Neural cell (in vitro differentiated cells): ENCODE measurements at regions not wholly inside any gene's neighbourhood (a gene's known extent, or its start where the extent isn't known, plus 50 kb on each side); places are given as distances from the start of the nearest gene placed in this dataset.
"Not testable (repeated sequence)": the region's sequence is repeated elsewhere in the genome, so short reads cannot be mapped to it uniquely, and the experiment has no call there.

ENCODE experiments used
- H2AFZ ChIP-seq: fragments of 200-600, 300-800 bp; sonication (generic), shearing (Covaris generic); 2 replicates; pipeline ENCODE4 v1.6.0; 2014; ENCODE audit warnings: low read depth, mild to moderate bottlenecking, antibody characterized with exemption, low read length, moderate library complexity
- H3F3A ChIP-seq: fragments of 200-600 bp; shearing (Covaris generic); 2 replicates; pipeline ENCODE4 v1.6.1; 2016; ENCODE audit warnings: mild to moderate bottlenecking, moderate library complexity, mixed read lengths, antibody characterized with exemption, low read length; ENCODE audit not compliant: insufficient read depth, poor library complexity, severe bottlenecking
- H3K27ac ChIP-seq: fragments of 200-600, 300-800 bp; sonication (generic), shearing (Covaris generic); 2 replicates; pipeline ENCODE4 v1.5.1; 2014; ENCODE audit warnings: mild to moderate bottlenecking, low read length, moderate library complexity
- H3K27me3 ChIP-seq: fragments of 300-800, 200-600 bp; sonication (generic), shearing (Covaris generic); 2 replicates; pipeline ENCODE4 v1.6.0; 2014; ENCODE audit warnings: mild to moderate bottlenecking, low read depth, low read length, moderate library complexity; ENCODE audit not compliant: insufficient read depth
- H3K36me3 ChIP-seq: fragments of 300-800, 200-600 bp; sonication (generic), shearing (Covaris generic); 2 replicates; pipeline ENCODE4 v1.5.1; 2014; ENCODE audit warnings: mild to moderate bottlenecking, antibody characterized with exemption, low read length, moderate library complexity; ENCODE audit not compliant: insufficient read depth
- H3K4me2 ChIP-seq: fragments of 300-800, 200-600 bp; sonication (generic), shearing (Covaris generic); 2 replicates; pipeline ENCODE4 v1.6.0; 2014; ENCODE audit warnings: mild to moderate bottlenecking, low read length
- H3K4me3 ChIP-seq: fragments of 300-800, 200-600 bp; sonication (generic), shearing (Covaris generic); 2 replicates; pipeline ENCODE4 v1.5.1; 2014; ENCODE audit warnings: mild to moderate bottlenecking, low read length, moderate library complexity
- H3K79me2 ChIP-seq: fragments of 200-600 bp; shearing (Covaris generic); replicated peaks from 2 replicates; pipeline ENCODE4 v1.6.0; 2014; ENCODE audit warnings: mild to moderate bottlenecking, low read length, moderate library complexity; ENCODE audit not compliant: insufficient read depth
- H3K9ac ChIP-seq: fragments of 300-800, 200-600 bp; sonication (generic), shearing (Covaris generic); 2 replicates; pipeline ENCODE4 v1.6.1; 2016; ENCODE audit warnings: mild to moderate bottlenecking, low read length, mixed read lengths
- H3K9me2 ChIP-seq: fragments of 200-600 bp; shearing (Covaris generic); 2 replicates; pipeline ENCODE4 v1.6.1; 2016; ENCODE audit warnings: mild to moderate bottlenecking, low read length, mixed read lengths; ENCODE audit not compliant: insufficient read depth
- H3K9me3 ChIP-seq: fragments of 200-600, 300-800 bp; sonication (generic), shearing (Covaris generic); 2 replicates; pipeline ENCODE4 v1.6.1; 2016; ENCODE audit warnings: mild to moderate bottlenecking, mixed run types, low read length, moderate library complexity, mixed read lengths
- H4K20me1 ChIP-seq: fragments of 200-600 bp; shearing (Covaris generic); 2 replicates; pipeline ENCODE4 v1.6.1; 2016; ENCODE audit warnings: mild to moderate bottlenecking, mixed run types; ENCODE audit not compliant: insufficient read depth
- EP300 ChIP-seq: fragments of 450-650 bp; conservative IDR thresholded peaks from 2 replicates; pipeline ENCODE4 v1.6.1; 2014; ENCODE audit warnings: antibody characterized with exemption, mild to moderate bottlenecking, moderate library complexity; ENCODE audit not compliant: poor library complexity, severe bottlenecking
- EZH2 ChIP-seq: fragments of 200-600, 300-800 bp; shearing (Covaris generic), sonication (generic); IDR thresholded peaks from 2 replicates; pipeline ENCODE4 v1.6.1; 2014; ENCODE audit warnings: antibody characterized with exemption, low read length, borderline replicate concordance, mild to moderate bottlenecking; ENCODE audit not compliant: insufficient read depth, poor library complexity, severe bottlenecking
- MXI1 ChIP-seq: fragments of 450-650 bp; conservative IDR thresholded peaks from 2 replicates; pipeline ENCODE4 v1.6.1; 2014; ENCODE audit warnings: antibody characterized with exemption, mild to moderate bottlenecking; ENCODE audit not compliant: poor library complexity, severe bottlenecking
- POLR2AphosphoS5 ChIP-seq: IDR thresholded peaks from 2 replicates; pipeline ENCODE4 v1.6.1; 2012
- RAD21 ChIP-seq: fragments of 450-650 bp; conservative IDR thresholded peaks from 2 replicates; pipeline ENCODE4 v1.6.1; 2014; ENCODE audit warnings: antibody characterized with exemption, mild to moderate bottlenecking, moderate library complexity
- SMC3 ChIP-seq: fragments of 450-650 bp; conservative IDR thresholded peaks from 2 replicates; pipeline ENCODE4 v1.6.1; 2014; ENCODE audit warnings: antibody characterized with exemption, mild to moderate bottlenecking, moderate library complexity; ENCODE audit not compliant: poor library complexity
- TAF1 ChIP-seq: IDR thresholded peaks from 2 replicates; pipeline ENCODE4 v1.6.1; 2012; ENCODE audit warnings: low read depth
- TF ChIP-seq, protein P1 (sequence below): fragments of 450-650 bp; IDR thresholded peaks from 2 replicates; pipeline ENCODE4 v1.5.1; 2014; ENCODE audit warnings: antibody characterized with exemption, mild to moderate bottlenecking, moderate library complexity; ENCODE audit not compliant: poor library complexity, severe bottlenecking
- TF ChIP-seq, protein P2 (sequence below): IDR thresholded peaks from 2 replicates; pipeline ENCODE4 v1.6.1; 2012; ENCODE audit warnings: borderline replicate concordance

DNA sequence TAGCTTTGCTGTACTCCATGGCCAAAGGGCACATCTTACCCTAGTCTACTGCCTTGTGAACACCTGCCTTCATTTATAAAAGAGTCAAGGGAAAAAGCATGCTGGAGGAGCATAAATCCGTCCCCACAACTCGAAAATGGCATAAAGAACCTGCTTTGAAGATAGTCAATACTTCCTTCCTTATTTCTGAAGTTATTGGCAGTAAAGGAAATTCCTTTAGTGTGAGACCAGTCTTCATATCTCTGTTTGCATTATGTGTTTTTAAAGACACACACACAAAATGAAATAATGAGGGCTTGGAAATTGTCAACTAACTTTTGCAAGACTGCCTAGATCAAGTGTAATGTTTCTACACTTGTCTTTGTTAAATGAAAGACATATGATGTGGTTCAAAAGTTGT, 408.4 kb downstream of the SPRY2 start:
- Histone ChIP-seq H4K20me1 (no peaks in the 10 kb centered on the region), H3K4me3 (no peak overlapping the region), H3K9ac (no peak overlapping the region), H3K27ac (no peak overlapping the region), H3K9me2 (no peaks in the 10 kb centered on the region), H2AFZ (no peak overlapping the region), H3K4me2 (no peak overlapping the region), H3F3A (no peaks in the 10 kb centered on the region), H3K9me3 (no peaks in the 10 kb centered on the region), H3K27me3 (no peaks in the 10 kb centered on the region), H3K36me3 (no peaks in the 10 kb centered on the region), H3K79me2 (no peaks in the 10 kb centered on the region)
- TF ChIP-seq POLR2AphosphoS5 = no peak
- no peak for TF ChIP-seq RAD21
- no peak for TF ChIP-seq SMC3

DNA sequence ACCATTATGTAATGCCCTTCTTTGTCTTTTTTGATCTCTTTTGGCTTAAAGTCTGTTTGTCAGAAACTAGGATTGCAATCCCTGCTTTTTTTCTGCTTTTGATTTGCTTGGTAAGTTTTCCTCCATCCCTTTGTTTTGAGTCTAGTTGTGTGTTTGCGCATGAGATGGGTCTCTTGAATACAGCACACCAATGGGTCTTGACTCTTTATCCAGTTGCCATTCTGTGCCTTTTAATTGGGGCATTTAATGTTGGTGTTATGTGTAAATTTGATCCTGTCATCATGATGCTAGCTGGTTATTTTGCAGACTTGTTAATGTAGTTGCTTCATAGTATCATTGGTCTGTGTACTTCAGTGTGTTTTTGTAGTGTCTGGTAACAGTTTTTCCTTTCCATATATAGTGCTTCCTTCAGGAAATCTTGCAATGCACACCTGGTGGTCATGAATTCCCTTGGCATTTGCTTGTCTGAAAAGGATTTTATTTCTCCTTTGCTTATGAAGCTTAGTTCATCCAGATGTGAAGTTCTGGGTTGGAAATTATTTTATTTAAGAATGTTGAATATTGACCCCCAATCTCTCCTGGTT, 416.9 kb downstream of the SPRY2 start:
- not testable (repeated sequence) for H3K4me2 ChIP-seq, H4K20me1 ChIP-seq, H3K4me3 ChIP-seq, H3K9me3 ChIP-seq, H3K27ac ChIP-seq, H3K9ac ChIP-seq, H3K9me2 ChIP-seq, H3F3A ChIP-seq, H3K27me3 ChIP-seq, H3K79me2 ChIP-seq, H2AFZ ChIP-seq, H3K36me3 ChIP-seq

DNA sequence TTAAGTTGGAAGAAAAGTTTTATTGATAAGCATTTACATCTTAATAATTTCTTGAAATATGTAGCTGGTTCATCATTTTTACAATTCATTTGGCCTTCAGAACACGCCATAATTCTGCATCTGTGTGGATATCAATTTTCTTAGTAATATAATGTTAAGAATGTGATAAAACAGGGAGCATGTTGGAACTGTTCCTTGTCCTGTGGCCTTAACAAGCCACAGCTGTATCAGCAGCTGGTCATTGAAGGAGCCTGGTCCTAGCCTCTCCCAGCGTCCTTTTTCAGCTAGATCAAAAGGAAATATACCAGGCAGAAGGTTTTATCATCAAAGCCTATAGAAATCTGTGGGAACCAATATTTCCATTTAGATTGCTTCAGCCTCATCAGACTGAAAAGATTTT, 421.8 kb downstream of the SPRY2 start:
- Histone ChIP-seq H3K4me3 (no peak overlapping the region), H3K36me3 (no peaks in the 10 kb centered on the region), H3K79me2 (no peaks in the 10 kb centered on the region), H4K20me1 (no peaks in the 10 kb centered on the region), H3F3A (no peaks in the 10 kb centered on the region), H3K9me3 (no peaks in the 10 kb centered on the region), H3K9ac (no peak overlapping the region), H3K27ac (no peak overlapping the region), H3K9me2 (no peaks in the 10 kb centered on the region), H2AFZ (no peak overlapping the region), H3K27me3 (no peaks in the 10 kb centered on the region), H3K4me2 (no peak overlapping the region)
- no peak for TF ChIP-seq TAF1
- no peak for TF ChIP-seq RAD21
- TF ChIP-seq, protein P1, sequence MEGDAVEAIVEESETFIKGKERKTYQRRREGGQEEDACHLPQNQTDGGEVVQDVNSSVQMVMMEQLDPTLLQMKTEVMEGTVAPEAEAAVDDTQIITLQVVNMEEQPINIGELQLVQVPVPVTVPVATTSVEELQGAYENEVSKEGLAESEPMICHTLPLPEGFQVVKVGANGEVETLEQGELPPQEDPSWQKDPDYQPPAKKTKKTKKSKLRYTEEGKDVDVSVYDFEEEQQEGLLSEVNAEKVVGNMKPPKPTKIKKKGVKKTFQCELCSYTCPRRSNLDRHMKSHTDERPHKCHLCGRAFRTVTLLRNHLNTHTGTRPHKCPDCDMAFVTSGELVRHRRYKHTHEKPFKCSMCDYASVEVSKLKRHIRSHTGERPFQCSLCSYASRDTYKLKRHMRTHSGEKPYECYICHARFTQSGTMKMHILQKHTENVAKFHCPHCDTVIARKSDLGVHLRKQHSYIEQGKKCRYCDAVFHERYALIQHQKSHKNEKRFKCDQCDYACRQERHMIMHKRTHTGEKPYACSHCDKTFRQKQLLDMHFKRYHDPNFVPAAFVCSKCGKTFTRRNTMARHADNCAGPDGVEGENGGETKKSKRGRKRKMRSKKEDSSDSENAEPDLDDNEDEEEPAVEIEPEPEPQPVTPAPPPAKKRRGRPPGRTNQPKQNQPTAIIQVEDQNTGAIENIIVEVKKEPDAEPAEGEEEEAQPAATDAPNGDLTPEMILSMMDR = no peak
- no peak for TF ChIP-seq MXI1
- no peak for TF ChIP-seq SMC3
- no peak for TF ChIP-seq POLR2AphosphoS5

DNA sequence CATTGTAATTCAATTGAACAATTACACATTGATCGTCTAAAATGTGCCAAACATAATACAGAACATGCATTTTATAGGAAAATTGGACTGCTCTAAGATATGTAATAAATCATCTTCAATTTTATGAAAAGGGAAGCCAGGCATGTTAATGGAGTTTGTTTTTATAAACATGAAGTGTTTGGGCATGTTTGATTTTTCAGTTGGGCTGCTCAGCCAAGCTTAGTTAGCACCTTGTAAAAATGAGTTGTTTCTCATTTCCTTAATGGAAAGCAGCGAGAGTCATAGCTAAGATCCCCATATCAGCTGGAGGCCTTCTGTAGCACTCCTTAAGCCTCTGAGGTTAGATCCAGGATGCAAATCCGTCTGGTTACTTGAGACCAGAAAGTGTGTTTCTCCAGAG, 422.3 kb downstream of the SPRY2 start:
- no peaks in the 10 kb centered on the region for H3K36me3 ChIP-seq
- H4K20me1 ChIP-seq = no peaks in the 10 kb centered on the region
- H3K9me2 ChIP-seq = no peaks in the 10 kb centered on the region
- H3K9ac ChIP-seq = no peak overlapping the region
- TF ChIP-seq TAF1 (no peak), SMC3 (no peak), POLR2AphosphoS5 (no peak), EZH2 (no peak), EP300 (no peak), RAD21 (no peak), MXI1 (no peak)
- TF ChIP-seq, protein P2, sequence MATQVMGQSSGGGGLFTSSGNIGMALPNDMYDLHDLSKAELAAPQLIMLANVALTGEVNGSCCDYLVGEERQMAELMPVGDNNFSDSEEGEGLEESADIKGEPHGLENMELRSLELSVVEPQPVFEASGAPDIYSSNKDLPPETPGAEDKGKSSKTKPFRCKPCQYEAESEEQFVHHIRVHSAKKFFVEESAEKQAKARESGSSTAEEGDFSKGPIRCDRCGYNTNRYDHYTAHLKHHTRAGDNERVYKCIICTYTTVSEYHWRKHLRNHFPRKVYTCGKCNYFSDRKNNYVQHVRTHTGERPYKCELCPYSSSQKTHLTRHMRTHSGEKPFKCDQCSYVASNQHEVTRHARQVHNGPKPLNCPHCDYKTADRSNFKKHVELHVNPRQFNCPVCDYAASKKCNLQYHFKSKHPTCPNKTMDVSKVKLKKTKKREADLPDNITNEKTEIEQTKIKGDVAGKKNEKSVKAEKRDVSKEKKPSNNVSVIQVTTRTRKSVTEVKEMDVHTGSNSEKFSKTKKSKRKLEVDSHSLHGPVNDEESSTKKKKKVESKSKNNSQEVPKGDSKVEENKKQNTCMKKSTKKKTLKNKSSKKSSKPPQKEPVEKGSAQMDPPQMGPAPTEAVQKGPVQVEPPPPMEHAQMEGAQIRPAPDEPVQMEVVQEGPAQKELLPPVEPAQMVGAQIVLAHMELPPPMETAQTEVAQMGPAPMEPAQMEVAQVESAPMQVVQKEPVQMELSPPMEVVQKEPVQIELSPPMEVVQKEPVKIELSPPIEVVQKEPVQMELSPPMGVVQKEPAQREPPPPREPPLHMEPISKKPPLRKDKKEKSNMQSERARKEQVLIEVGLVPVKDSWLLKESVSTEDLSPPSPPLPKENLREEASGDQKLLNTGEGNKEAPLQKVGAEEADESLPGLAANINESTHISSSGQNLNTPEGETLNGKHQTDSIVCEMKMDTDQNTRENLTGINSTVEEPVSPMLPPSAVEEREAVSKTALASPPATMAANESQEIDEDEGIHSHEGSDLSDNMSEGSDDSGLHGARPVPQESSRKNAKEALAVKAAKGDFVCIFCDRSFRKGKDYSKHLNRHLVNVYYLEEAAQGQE = no peak
- TF ChIP-seq, protein P1 = no peak
- no peaks in the 10 kb centered on the region for H3K9me3 ChIP-seq
- H3K4me3 ChIP-seq = no peak overlapping the region
- H3K27me3 ChIP-seq = no peaks in the 10 kb centered on the region
- H3F3A ChIP-seq = no peaks in the 10 kb centered on the region
- H3K79me2 ChIP-seq = no peaks in the 10 kb centered on the region
- no peak overlapping the region for H2AFZ ChIP-seq
- H3K4me2 ChIP-seq = no peak overlapping the region
- H3K27ac ChIP-seq = no peak overlapping the region
